NCI-H2227 treated with DMSO at 0.1 percent for 48 hours (cell line): ENCODE measurements at regions not wholly inside any gene's neighbourhood (a gene's known extent, or its start where the extent isn't known, plus 50 kb on each side); places are given as distances from the start of the nearest gene placed in this dataset.

Experiments
- DNase-seq: peaks from one replicate; lab custom pipeline; 2025; lab: John Stamatoyannopoulos, UW

GRCh38 chr21:27645285-27645684 lies 678.4 kb upstream of the ADAMTS5 start:
- DNase-seq = no peak

- no peak for DNase-seq
Observed at GRCh38 chr21:27643326-27643725, 676.4 kb upstream of the ADAMTS5 start.

- DNase-seq = no peak
Observed at GRCh38 chr21:27639286-27639685, 672.4 kb upstream of the ADAMTS5 start.

- no peak for DNase-seq
Observed at GRCh38 chr21:27636656-27637055, 669.8 kb upstream of the ADAMTS5 start.

GRCh38 chr21:27633631-27634030 lies 666.7 kb upstream of the ADAMTS5 start:
- no peak for DNase-seq

- no peak for DNase-seq
Observed at GRCh38 chr21:27631471-27631870, 664.6 kb upstream of the ADAMTS5 start.

- DNase-seq = no peak
Observed at GRCh38 chr21:27622631-27623030, 655.7 kb upstream of the ADAMTS5 start.

- DNase-seq = no peak
Observed at GRCh38 chr21:27614231-27614630, 647.3 kb upstream of the ADAMTS5 start.

GRCh38 chr21:27606422-27606821 lies 639.5 kb upstream of the ADAMTS5 start:
- DNase-seq = no peak

GRCh38 chr21:27596196-27596595 lies 629.3 kb upstream of the ADAMTS5 start:
- DNase-seq = no peak

GRCh38 chr21:27595716-27596115 lies 628.8 kb upstream of the ADAMTS5 start:
- no peak for DNase-seq

- DNase-seq = no peak
Observed at GRCh38 chr21:27590271-27590670, 623.4 kb upstream of the ADAMTS5 start.

- no peak for DNase-seq
Observed at GRCh38 chr21:27589781-27590180, 622.9 kb upstream of the ADAMTS5 start.

GRCh38 chr21:27586986-27587385 lies 620.1 kb upstream of the ADAMTS5 start:
- no peak for DNase-seq

- DNase-seq = no peak
Observed at GRCh38 chr21:27586326-27586725, 619.4 kb upstream of the ADAMTS5 start.

GRCh38 chr21:27584256-27584655 lies 617.4 kb upstream of the ADAMTS5 start:
- DNase-seq = no peak

- DNase-seq = no peak
Observed at GRCh38 chr21:27582948-27583430, 616.1 kb upstream of the ADAMTS5 start.

- DNase-seq = no peak
Observed at GRCh38 chr21:27582246-27582947, 615.5 kb upstream of the ADAMTS5 start.

GRCh38 chr21:27581168-27581567 lies 614.3 kb upstream of the ADAMTS5 start:
- DNase-seq = no peak

- no peak for DNase-seq
Observed at GRCh38 chr21:27580276-27580675, 613.4 kb upstream of the ADAMTS5 start.

- no peak for DNase-seq
Observed at GRCh38 chr21:27578741-27579265, 611.9 kb upstream of the ADAMTS5 start.

- no peak for DNase-seq
Observed at GRCh38 chr21:27572696-27573095, 605.8 kb upstream of the ADAMTS5 start.

- DNase-seq = no peak
Observed at GRCh38 chr21:27571706-27572105, 604.8 kb upstream of the ADAMTS5 start.

- no peak for DNase-seq
Observed at GRCh38 chr21:27570306-27570868, 603.5 kb upstream of the ADAMTS5 start.
